NCI-H748 (cell line): ENCODE measurements at regions not wholly inside any gene's neighbourhood (a gene's known extent, or its start where the extent isn't known, plus 50 kb on each side); places are given as distances from the start of the nearest gene placed in this dataset.
A peak's percentile ranks its signal among the peaks of the same experiment; 100 is the strongest.

Experiments used
- DNase-seq: peaks from one replicate; lab custom pipeline; 2025; ENCODE audit not compliant: unreplicated experiment; lab: John Stamatoyannopoulos, UW

- no peak for DNase-seq
These were observed 227.7 kb downstream of the TSHZ3 start for GRCh38 chr19:31121501-31121900.

- no peak for DNase-seq
These were observed 228.3 kb downstream of the TSHZ3 start for GRCh38 chr19:31120952-31121351.

GRCh38 chr19:31119951-31120690, 229.1 kb downstream of the TSHZ3 start:
- DNase-seq, result no peak

- DNase-seq, result no peak
These were observed 230.2 kb downstream of the TSHZ3 start for GRCh38 chr19:31118986-31119385.

GRCh38 chr19:31118287-31118955, 230.8 kb downstream of the TSHZ3 start:
- no peak for DNase-seq

- no peak for DNase-seq
These were observed 234.7 kb downstream of the TSHZ3 start for GRCh38 chr19:31114585-31114984.

GRCh38 chr19:31113293-31113692, 235.9 kb downstream of the TSHZ3 start:
- no peak for DNase-seq

- DNase-seq, result peak; percentile 11
These were observed 237.1 kb downstream of the TSHZ3 start for GRCh38 chr19:31112158-31112557.

- DNase-seq, result no peak
These were observed 237.5 kb downstream of the TSHZ3 start for GRCh38 chr19:31111741-31112140.

- no peak for DNase-seq
These were observed 238.9 kb downstream of the TSHZ3 start for GRCh38 chr19:31110336-31110735.

- DNase-seq, result no peak
These were observed 239.6 kb downstream of the TSHZ3 start for GRCh38 chr19:31109636-31110035.

GRCh38 chr19:31107096-31107495, 242.1 kb downstream of the TSHZ3 start:
- DNase-seq, result no peak

- DNase-seq, result no peak
These were observed 243.5 kb downstream of the TSHZ3 start for GRCh38 chr19:31105761-31106160.

GRCh38 chr19:31104451-31104850, 244.8 kb downstream of the TSHZ3 start:
- DNase-seq, result no peak

- no peak for DNase-seq
These were observed 246.0 kb downstream of the TSHZ3 start for GRCh38 chr19:31103228-31103627.

- DNase-seq, result no peak
These were observed 246.6 kb downstream of the TSHZ3 start for GRCh38 chr19:31102674-31103073.

GRCh38 chr19:31100981-31101380, 248.3 kb downstream of the TSHZ3 start:
- DNase-seq, result no peak

GRCh38 chr19:31100206-31100590, 249.0 kb downstream of the TSHZ3 start:
- DNase-seq, result no peak

- DNase-seq, result no peak
These were observed 249.6 kb downstream of the TSHZ3 start for GRCh38 chr19:31099515-31100205.

- no peak for DNase-seq
These were observed 250.4 kb downstream of the TSHZ3 start for GRCh38 chr19:31098836-31099235.

- DNase-seq, result no peak
These were observed 252.2 kb downstream of the TSHZ3 start for GRCh38 chr19:31096935-31097545.
